Stimulated activated naive B cell treated with anti-CD40 and anti-IgM and Interleukin-4, amounts not matched to agents 10 μg/mL and 1 μg/mL and 100 μg/mL, for 72 hours (primary cell): ENCODE measurements at regions not wholly inside any gene's neighbourhood (a gene's known extent, or its start where the extent isn't known, plus 50 kb on each side); places are given as distances from the start of the nearest gene placed in this dataset.

Experiments
- ATAC-seq, 2 donors: fragments of 150-1000 bp; cut with Tn5 transposase; replicated peaks; 2 replicates each; pipeline ENCODE4 v1.10.0; 2021; ENCODE audit warnings: moderate library complexity in 1 of 2
- DNase-seq: peaks from one replicate; pipeline ENCODE4 v3.0.0; 2021
- H3K27ac Mint-ChIP-seq: one replicate; pipeline ENCODE4 v1.8.0; 2022; ENCODE audit warnings: mild to moderate bottlenecking, mixed read lengths
- H3K27me3 Mint-ChIP-seq, 2 donors: one replicate each; pipeline ENCODE4 v1.8.0; 2022; ENCODE audit warnings: mixed read lengths in 2 of 2
- H3K36me3 Mint-ChIP-seq, 2 donors: one replicate each; pipeline ENCODE4 v1.8.0; 2022; ENCODE audit warnings: mixed read lengths in 2 of 2, mild to moderate bottlenecking in 1 of 2
- H3K4me1 Mint-ChIP-seq, 2 donors: one replicate each; pipeline ENCODE4 v1.8.0; 2022; ENCODE audit warnings: mixed read lengths in 2 of 2, mild to moderate bottlenecking in 1 of 2
- H3K4me3 Mint-ChIP-seq, 2 donors: one replicate each; pipeline ENCODE4 v1.8.0; 2022; ENCODE audit warnings: mild to moderate bottlenecking in 2 of 2, mixed read lengths in 2 of 2, moderate library complexity in 1 of 2
- H3K9me3 Mint-ChIP-seq, 2 donors: one replicate each; pipeline ENCODE4 v1.8.0; 2022; ENCODE audit warnings: mixed read lengths in 2 of 2, mild to moderate bottlenecking in 1 of 2

DNA sequence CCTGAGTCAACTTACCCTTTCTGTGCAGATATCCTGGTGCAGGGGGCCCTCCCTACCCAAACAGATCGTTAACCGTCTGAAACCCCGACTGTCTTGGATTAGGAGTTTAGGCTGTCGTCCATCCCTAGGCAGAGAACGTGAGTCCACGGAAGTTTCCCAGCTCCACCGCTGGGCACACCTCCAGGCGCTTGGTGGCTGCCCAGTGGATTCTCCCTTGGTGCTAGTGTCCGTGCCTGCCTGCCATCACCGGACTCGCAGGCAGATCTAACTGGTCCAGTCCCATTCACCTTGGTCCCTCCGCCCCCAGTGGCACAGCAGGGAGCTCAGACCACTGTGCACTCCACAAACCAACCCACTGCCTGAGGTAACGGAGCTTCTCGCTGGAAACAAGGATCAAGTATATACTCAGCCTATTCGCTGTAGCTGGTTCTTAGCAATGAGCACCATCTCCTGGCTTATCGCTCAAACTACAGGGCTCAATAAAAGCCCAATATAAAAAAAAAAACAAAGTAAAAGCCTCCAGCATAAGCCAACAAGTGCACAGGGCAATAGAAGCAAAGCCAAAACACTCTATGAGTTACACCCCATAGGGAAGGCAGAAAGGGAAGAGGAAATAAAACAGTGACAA, 79.5 kb upstream of the USP9Y start:
- Mint-ChIP-seq H3K4me3 (no peak overlapping the region), H3K9me3 (peaks cover 0 to 4% of the 10 kb centered on the region in 2 donors), H3K4me1 (no peaks in the 10 kb centered on the region), H3K36me3 (no peaks in the 10 kb centered on the region), H3K27ac (no peak overlapping the region), H3K27me3 (no peaks in the 10 kb centered on the region)
- DNase-seq (no peak), ATAC-seq (no peak)

DNA sequence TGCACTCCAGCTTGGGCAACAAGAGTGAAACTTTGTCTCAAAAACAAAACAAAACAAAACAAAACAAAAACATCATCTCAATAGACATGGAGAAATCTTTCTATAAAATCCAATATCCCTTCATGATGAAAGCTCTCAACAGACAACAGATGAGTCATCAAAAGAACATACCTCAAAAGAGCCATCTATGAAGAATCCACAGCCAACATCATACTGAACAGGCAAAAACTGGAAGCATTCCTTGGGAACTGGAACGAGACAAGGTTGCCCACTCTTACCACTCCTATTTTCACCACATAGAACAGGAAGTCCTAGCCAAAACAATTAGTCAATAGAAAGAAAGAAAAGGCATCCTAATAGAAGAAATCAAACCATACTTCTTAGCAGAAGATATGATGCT, 77.8 kb upstream of the USP9Y start:
- peaks cover 0 to 4% of the 10 kb centered on the region in 2 donors for H3K9me3 Mint-ChIP-seq
- H3K4me1 Mint-ChIP-seq, result peaks cover 0 to 7% of the 10 kb centered on the region in 2 donors
- H3K36me3 Mint-ChIP-seq, result peaks cover 0 to 1% of the 10 kb centered on the region in 2 donors
- ATAC-seq, result no peak
- no peak overlapping the region for H3K4me3 Mint-ChIP-seq
- no peaks in the 10 kb centered on the region for H3K27me3 Mint-ChIP-seq
- no peak for DNase-seq
- no peak overlapping the region for H3K27ac Mint-ChIP-seq

DNA sequence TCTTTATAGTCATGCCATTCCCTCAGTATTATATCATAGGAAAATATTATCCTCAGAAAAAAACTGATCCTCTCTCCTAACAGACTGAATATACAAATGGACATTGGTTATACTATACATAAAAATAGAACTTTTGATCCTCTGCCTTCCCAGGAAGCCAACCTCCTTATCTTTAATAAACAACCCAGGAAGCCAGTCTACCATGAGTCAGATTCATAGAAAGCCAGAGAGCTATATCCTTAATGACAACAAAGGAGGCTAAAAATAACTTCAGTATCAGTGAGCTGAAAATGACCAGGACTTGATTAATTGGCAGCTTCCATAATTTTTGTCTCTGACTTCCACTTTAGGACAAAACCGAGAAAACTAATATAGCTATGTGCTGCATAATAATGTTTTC, 58.0 kb upstream of the USP9Y start:
- no peaks in the 10 kb centered on the region for H3K4me1 Mint-ChIP-seq
- no peaks in the 10 kb centered on the region for H3K27me3 Mint-ChIP-seq
- ATAC-seq (no peak), DNase-seq (no peak)
- H3K9me3 Mint-ChIP-seq, result no peaks in the 10 kb centered on the region
- no peaks in the 10 kb centered on the region for H3K36me3 Mint-ChIP-seq
- no peak overlapping the region for H3K4me3 Mint-ChIP-seq
- no peak overlapping the region for H3K27ac Mint-ChIP-seq

DNA sequence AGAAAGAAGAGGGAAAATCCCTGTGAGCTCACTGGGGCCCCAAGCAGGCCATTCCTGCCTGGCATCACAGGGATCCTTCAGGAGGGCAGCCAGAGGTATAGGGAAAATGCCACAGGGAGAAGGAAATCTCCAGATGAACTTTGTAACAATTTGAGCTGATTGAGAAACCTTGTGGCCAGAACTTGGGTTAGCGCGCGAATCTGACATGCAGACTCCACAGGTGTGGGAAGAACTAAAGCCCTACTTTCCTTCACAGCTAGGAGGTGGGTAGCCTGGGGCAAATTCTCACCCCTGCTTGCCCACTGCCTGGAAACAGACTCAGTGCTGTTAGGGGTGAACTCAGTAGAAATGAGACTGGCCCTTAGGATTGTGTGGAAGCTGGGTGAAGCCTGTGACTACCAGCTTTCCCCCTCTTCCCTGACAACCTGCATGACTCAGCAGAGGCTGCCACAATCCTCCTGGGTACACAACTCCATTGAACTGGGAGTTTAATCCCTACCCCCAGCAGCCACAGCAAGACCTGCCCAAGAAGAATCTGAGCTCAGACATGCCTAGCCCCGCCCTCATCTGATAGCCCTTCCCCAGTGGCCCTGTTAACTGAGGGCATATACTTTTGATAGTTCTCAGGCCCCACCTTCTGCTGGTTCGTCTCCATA, 57.2 kb upstream of the USP9Y start:
- no peaks in the 10 kb centered on the region for H3K36me3 Mint-ChIP-seq
- DNase-seq, result no peak
- no peak for ATAC-seq
- H3K4me3 Mint-ChIP-seq, result no peak overlapping the region
- H3K4me1 Mint-ChIP-seq, result no peaks in the 10 kb centered on the region
- H3K27me3 Mint-ChIP-seq, result no peaks in the 10 kb centered on the region
- H3K9me3 Mint-ChIP-seq, result no peaks in the 10 kb centered on the region
- no peak overlapping the region for H3K27ac Mint-ChIP-seq

DNA sequence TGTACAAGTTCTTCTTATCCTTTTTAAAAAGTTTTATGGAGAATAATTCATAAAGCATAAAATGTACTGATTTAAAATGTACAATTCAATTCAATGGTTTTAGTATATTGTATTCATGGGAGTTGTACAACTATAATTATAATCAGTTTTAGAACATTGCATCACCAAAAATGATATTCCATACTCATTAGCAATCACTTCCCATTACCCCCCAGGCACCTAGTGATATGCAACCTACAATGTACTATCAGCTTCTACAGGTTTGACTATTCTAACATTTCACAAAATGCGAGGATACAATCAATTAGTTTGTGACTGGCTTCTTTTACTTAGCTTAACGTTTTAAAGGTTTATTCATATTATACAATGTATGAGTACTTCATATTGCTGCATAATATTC, 49.9 kb upstream of the USP9Y start:
- Mint-ChIP-seq H3K27me3 (no peaks in the 10 kb centered on the region), H3K36me3 (no peaks in the 10 kb centered on the region), H3K27ac (no peak overlapping the region), H3K4me3 (no peak overlapping the region), H3K4me1 (no peaks in the 10 kb centered on the region), H3K9me3 (peaks cover 0 to 1% of the 10 kb centered on the region in 2 donors)
- ATAC-seq (no peak), DNase-seq (no peak)
